Mesenchymal stem cell (in vitro differentiated cells and primary cell): ENCODE measurements at regions not wholly inside any gene's neighbourhood (a gene's known extent, or its start where the extent isn't known, plus 50 kb on each side); places are given as distances from the start of the nearest gene placed in this dataset.
"Not testable (repeated sequence)": the region's sequence is repeated elsewhere in the genome, so short reads cannot be mapped to it uniquely, and the experiment has no call there.

Experiments used
- DNase-seq: peaks from one replicate; pipeline ENCODE4 v3.0.0-alpha.2; 2013
- H2AFZ ChIP-seq: one replicate; pipeline ENCODE4 v1.6.1; 2013; ENCODE audit warnings: low read depth, mild to moderate bottlenecking, control low read depth, inconsistent platforms, low read length, moderate library complexity
- H2AK5ac ChIP-seq: 2 replicates; pipeline ENCODE4 v1.6.1; 2013; ENCODE audit warnings: low read length, moderate library complexity, mild to moderate bottlenecking, inconsistent platforms; ENCODE audit not compliant: severe bottlenecking
- H2BK120ac ChIP-seq: one replicate; pipeline ENCODE4 v1.6.1; 2013; ENCODE audit warnings: low read depth, mild to moderate bottlenecking, inconsistent platforms, low read length, moderate library complexity
- H2BK12ac ChIP-seq, 2 experiments: one replicate each; pipeline ENCODE4 v1.6.1; 2013; ENCODE audit warnings: inconsistent platforms in 2 of 2, low read length in 2 of 2, mild to moderate bottlenecking in 2 of 2, moderate library complexity in 2 of 2, control low read depth in 1 of 2
- H2BK15ac ChIP-seq: one replicate; pipeline ENCODE4 v1.6.1; 2013; ENCODE audit warnings: mild to moderate bottlenecking, low read depth, inconsistent platforms; ENCODE audit not compliant: poor library complexity, severe bottlenecking
- H2BK5ac ChIP-seq: 2 replicates; pipeline ENCODE4 v1.6.1; 2013; ENCODE audit warnings: low read depth, mild to moderate bottlenecking, low read length, control low read depth, inconsistent platforms; ENCODE audit not compliant: poor library complexity, severe bottlenecking
- H3K14ac ChIP-seq, 2 experiments: one replicate each; pipeline ENCODE4 v1.6.1; 2013; ENCODE audit warnings: inconsistent platforms in 2 of 2, low read length in 2 of 2, control low read depth in 1 of 2, mild to moderate bottlenecking in 1 of 2, moderate library complexity in 1 of 2
- H3K18ac ChIP-seq, 2 experiments: one replicate each; pipeline ENCODE4 v1.6.1; 2013; ENCODE audit warnings: inconsistent platforms in 2 of 2, low read length in 2 of 2, control low read depth in 1 of 2, low read depth in 1 of 2, mild to moderate bottlenecking in 1 of 2
- H3K23ac ChIP-seq, 2 experiments: one replicate each; pipeline ENCODE4 v1.6.1; 2013; ENCODE audit warnings: inconsistent platforms in 2 of 2, low read length in 2 of 2, mild to moderate bottlenecking in 2 of 2, moderate library complexity in 2 of 2, control low read depth in 1 of 2
- H3K27ac ChIP-seq: 2 replicates; pipeline ENCODE4 v1.5.1; 2013; ENCODE audit warnings: mild to moderate bottlenecking, moderate library complexity, low read length, control low read depth, inconsistent platforms; ENCODE audit not compliant: poor library complexity, severe bottlenecking
- H3K27me3 ChIP-seq, 2 experiments: 2 replicates each; pipeline versions ENCODE4 v1.6.1 to v1.7.0; 2013; ENCODE audit warnings: low read length in 2 of 2, mild to moderate bottlenecking in 2 of 2, moderate library complexity in 2 of 2, control low read depth in 1 of 2, inconsistent platforms in 1 of 2; ENCODE audit not compliant: control insufficient read depth in 1 of 2, insufficient read depth in 1 of 2
- H3K36me3 ChIP-seq, 2 experiments: 2 replicates each; pipeline versions ENCODE4 v1.6.1 to v1.7.0; 2013; ENCODE audit warnings: low read length in 2 of 2, control low read depth in 1 of 2, inconsistent platforms in 1 of 2, low read depth in 1 of 2, mild to moderate bottlenecking in 1 of 2; ENCODE audit not compliant: insufficient read depth in 2 of 2, control insufficient read depth in 1 of 2
- H3K4ac ChIP-seq, 2 experiments: one replicate each; pipeline ENCODE4 v1.6.1; 2013; ENCODE audit warnings: inconsistent platforms in 2 of 2, low read length in 2 of 2, mild to moderate bottlenecking in 2 of 2, moderate library complexity in 2 of 2, control low read depth in 1 of 2, low read depth in 1 of 2
- H3K4me1 ChIP-seq: 2 replicates; pipeline ENCODE4 v1.6.1; 2013; ENCODE audit warnings: low read depth, low read length, control low read depth; ENCODE audit not compliant: control insufficient read depth, insufficient read depth
- H3K4me2 ChIP-seq: 2 replicates; pipeline ENCODE4 v1.6.1; 2013; ENCODE audit warnings: low read length, mild to moderate bottlenecking, inconsistent platforms; ENCODE audit not compliant: poor library complexity, severe bottlenecking
- H3K4me3 ChIP-seq, 2 experiments: 2 replicates each; pipeline versions ENCODE4 v1.5.1 to v1.7.0; 2013; ENCODE audit warnings: low read length in 2 of 2, mild to moderate bottlenecking in 2 of 2, control low read depth in 1 of 2, low read depth in 1 of 2; ENCODE audit not compliant: insufficient read depth in 1 of 2
- H3K79me1 ChIP-seq: replicated peaks from 2 replicates; pipeline ENCODE4 v1.6.1; 2013; ENCODE audit warnings: mild to moderate bottlenecking, control low read depth, low read length, inconsistent platforms; ENCODE audit not compliant: poor library complexity, severe bottlenecking
- H3K9ac ChIP-seq: 2 replicates; pipeline ENCODE4 v1.7.0; 2013; ENCODE audit warnings: mild to moderate bottlenecking, low read length, moderate library complexity
- H3K9me3 ChIP-seq: 2 replicates; pipeline ENCODE4 v1.7.0; 2013; ENCODE audit warnings: mild to moderate bottlenecking, low read length; ENCODE audit not compliant: control insufficient read depth
- H4K8ac ChIP-seq: one replicate; pipeline ENCODE4 v1.6.1; 2013; ENCODE audit warnings: inconsistent platforms, mild to moderate bottlenecking, low read length, moderate library complexity
- H4K91ac ChIP-seq: one replicate; pipeline ENCODE4 v1.6.1; 2013; ENCODE audit warnings: mild to moderate bottlenecking, low read length, inconsistent platforms
- WGBS: methylation state at CpG from one replicate; pipeline ENCODE4 v1.1.7; 2013; ENCODE audit warnings: mixed read lengths; 5-methylcytosine and 5-hydroxymethylcytosine counted together

DNA sequence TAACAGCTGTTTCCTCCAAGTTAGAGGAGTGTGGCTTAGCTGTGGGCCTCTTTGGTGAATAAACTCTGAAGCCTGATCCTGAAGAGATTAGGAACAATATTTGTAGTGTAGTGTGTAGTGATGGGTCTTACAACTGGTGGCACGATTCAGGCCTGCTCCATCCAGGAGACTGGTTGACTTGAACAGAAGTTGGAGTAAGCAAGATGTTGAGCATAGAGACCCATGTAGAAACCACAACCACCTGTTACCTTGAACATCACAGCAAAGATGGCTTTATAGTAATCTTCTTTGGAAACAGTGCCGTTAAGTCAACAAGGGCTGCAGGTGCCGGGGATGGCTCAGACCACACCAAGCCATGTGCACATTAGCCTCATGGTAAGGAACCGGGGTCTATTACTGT lies 74.2 kb upstream of the RASGRP1 start:
- Histone ChIP-seq H3K18ac (no peak overlapping the region), H3K4ac (no peak overlapping the region), H3K4me1 (no peaks in the 10 kb centered on the region), H3K9me3 (peaks cover 4% of the 10 kb centered on the region), H3K23ac (no peak overlapping the region), H3K27me3 (peaks cover 0 to 34% of the 10 kb centered on the region in 2 experiments), H2AFZ (no peak overlapping the region), H2BK15ac (no peak overlapping the region), H3K14ac (no peak overlapping the region), H3K9ac (no peak overlapping the region), H3K4me2 (no peak overlapping the region), H2BK12ac (no peak overlapping the region), H2BK120ac (no peak overlapping the region), H2BK5ac (no peak overlapping the region), H3K27ac (no peak overlapping the region), H3K79me1 (no peaks in the 10 kb centered on the region), H3K36me3 (no peaks in the 10 kb centered on the region), H3K4me3 (no peak overlapping the region), H4K91ac (no peak overlapping the region), H4K8ac (no peak overlapping the region), H2AK5ac (no peak overlapping the region)
- no peak for DNase-seq
- 86% methylated on average over 4 of the region's 4 CpGs for WGBS

GRCh38 chr15:38642689-38643270 lies 78.2 kb upstream of the RASGRP1 start:
- no peak overlapping the region for H3K14ac ChIP-seq
- peaks cover 4% of the 10 kb centered on the region for H3K9me3 ChIP-seq
- H2BK120ac ChIP-seq = no peak overlapping the region
- no peak overlapping the region for H4K91ac ChIP-seq
- peaks cover 0 to 31% of the 10 kb centered on the region in 2 experiments for H3K27me3 ChIP-seq
- H2BK5ac ChIP-seq = no peak overlapping the region
- H3K4ac ChIP-seq = no peak overlapping the region
- DNase-seq = no peak
- no peaks in the 10 kb centered on the region for H3K36me3 ChIP-seq
- no peak overlapping the region for H3K23ac ChIP-seq
- no peak overlapping the region for H2AK5ac ChIP-seq
- H2BK15ac ChIP-seq = no peak overlapping the region
- H3K18ac ChIP-seq = no peak overlapping the region
- no peaks in the 10 kb centered on the region for H3K4me1 ChIP-seq
- no peak overlapping the region for H2AFZ ChIP-seq
- H3K27ac ChIP-seq = no peak overlapping the region
- H3K4me2 ChIP-seq = no peak overlapping the region
- H4K8ac ChIP-seq = no peak overlapping the region
- no peak overlapping the region for H2BK12ac ChIP-seq
- H3K4me3 ChIP-seq = no peak overlapping the region
- no peaks in the 10 kb centered on the region for H3K79me1 ChIP-seq
- 67% methylated on average over 1 of the region's 3 CpGs for WGBS
- H3K9ac ChIP-seq = no peak overlapping the region

GRCh38 chr15:38644353-38644752 lies 79.7 kb upstream of the RASGRP1 start:
- not testable (repeated sequence) for H3K9me3 ChIP-seq, H3K23ac ChIP-seq, H2BK12ac ChIP-seq, H3K14ac ChIP-seq, H3K4me2 ChIP-seq, H2BK5ac ChIP-seq, H3K4me1 ChIP-seq, H3K27ac ChIP-seq, H3K9ac ChIP-seq, H3K4me3 ChIP-seq, H3K36me3 ChIP-seq, H2BK120ac ChIP-seq, H2AFZ ChIP-seq, DNase-seq, H4K91ac ChIP-seq, H3K4ac ChIP-seq, H3K79me1 ChIP-seq, H2BK15ac ChIP-seq, H2AK5ac ChIP-seq, H3K18ac ChIP-seq, H4K8ac ChIP-seq
- H3K27me3 ChIP-seq = peaks cover 3 to 39% of the 10 kb centered on the region in 2 experiments
- 83% methylated on average over 3 of the region's 3 CpGs for WGBS

GRCh38 chr15:38646716-38647115 lies 82.1 kb upstream of the RASGRP1 start:
- H4K8ac ChIP-seq = no peak overlapping the region
- H3K14ac ChIP-seq = no peak overlapping the region
- no peak overlapping the region for H3K27ac ChIP-seq
- H3K4me2 ChIP-seq = no peak overlapping the region
- DNase-seq = no peak
- peaks cover 3 to 44% of the 10 kb centered on the region in 2 experiments for H3K27me3 ChIP-seq
- H3K4me1 ChIP-seq = peaks cover 1% of the 10 kb centered on the region
- H2AK5ac ChIP-seq = no peak overlapping the region
- H3K9ac ChIP-seq = no peak overlapping the region
- H3K9me3 ChIP-seq = peaks cover 4% of the 10 kb centered on the region
- H2BK15ac ChIP-seq = no peak overlapping the region
- H2AFZ ChIP-seq = no peak overlapping the region
- H3K36me3 ChIP-seq = no peaks in the 10 kb centered on the region
- H2BK12ac ChIP-seq = no peak overlapping the region
- H3K79me1 ChIP-seq = no peaks in the 10 kb centered on the region
- H3K18ac ChIP-seq = no peak overlapping the region
- 97% methylated on average over 3 of the region's 3 CpGs for WGBS
- H4K91ac ChIP-seq = no peak overlapping the region
- no peak overlapping the region for H3K4me3 ChIP-seq
- H2BK120ac ChIP-seq = no peak overlapping the region
- no peak overlapping the region for H2BK5ac ChIP-seq
- no peak overlapping the region for H3K4ac ChIP-seq
- no peak overlapping the region for H3K23ac ChIP-seq
